ENCODE measurements at regions not wholly inside any gene's neighbourhood (a gene's known extent, or its start where the extent isn't known, plus 50 kb on each side); places are given as distances from the start of the nearest gene placed in this dataset.

- Histone ChIP-seq H3K9me3 (ENCODE audit: control insufficient read depth, low read length) (no peaks in the 10 kb centered on the region), H3K4me3 (ENCODE audit: insufficient read depth, low read depth, low read length, poor library complexity, severe bottlenecking) (no peak overlapping the region), H3K36me3 (ENCODE audit: control insufficient read depth, insufficient read depth, low read length) (no peaks in the 10 kb centered on the region), H3K27me3 (replicated peaks; ENCODE audit: control insufficient read depth, insufficient read depth, low read length, poor library complexity, severe bottlenecking) (no peaks in the 10 kb centered on the region), H3K27ac (ENCODE audit: insufficient read depth, low read length, poor library complexity, severe bottlenecking) (no peak overlapping the region), H3K4me1 (ENCODE audit: control insufficient read depth, insufficient read depth, low read length, poor library complexity, severe bottlenecking) (no peaks in the 10 kb centered on the region)
- DNase-seq: no peak
These were observed 126.1 kb downstream of the SEC14L1 start for GRCh38 chr17:77266891-77267341.

DNA sequence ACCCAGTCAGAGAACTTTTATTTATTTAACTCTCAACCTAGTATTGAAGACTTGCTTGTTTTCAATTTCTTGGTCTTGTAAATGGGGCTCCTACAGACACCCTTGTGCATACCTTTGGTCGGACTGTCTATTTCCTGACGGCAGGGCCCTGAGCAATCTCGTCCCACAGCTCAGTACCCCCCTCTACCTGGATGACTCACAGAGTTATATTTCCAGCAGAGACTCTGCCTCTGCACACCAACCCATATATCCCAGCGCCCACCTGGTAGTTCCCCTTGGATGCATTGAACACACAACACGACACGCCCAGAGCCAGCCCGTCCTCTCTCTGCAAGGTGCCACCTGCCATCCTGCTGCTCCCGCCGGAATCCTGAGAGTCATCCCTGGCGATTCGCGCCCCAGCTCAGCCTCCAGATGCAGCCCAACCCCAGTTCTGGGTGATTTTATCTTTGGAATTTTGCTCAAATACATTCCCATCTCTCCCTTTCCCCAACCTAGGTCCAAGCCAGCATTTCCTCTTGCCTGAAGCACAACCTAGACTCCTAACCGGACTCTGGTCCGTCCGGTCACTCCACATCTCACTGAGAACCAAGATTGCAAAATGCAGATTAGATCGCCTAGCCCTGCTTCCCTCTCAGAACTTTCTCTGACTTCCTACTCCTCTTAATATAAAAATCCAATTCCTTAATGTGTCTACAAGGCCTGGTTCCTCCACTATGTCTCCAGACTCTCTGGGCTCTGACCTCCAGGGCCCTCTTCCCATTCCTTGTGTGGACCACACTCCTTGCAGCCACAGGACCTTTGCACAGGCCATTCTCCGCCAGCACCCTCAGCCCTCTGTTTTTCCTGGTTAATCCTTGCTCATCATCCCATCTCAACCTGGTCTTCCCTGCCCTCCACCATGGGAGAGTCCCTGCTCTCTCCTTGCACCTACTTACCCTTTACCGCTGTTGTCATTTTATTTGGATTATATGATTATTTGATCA is 129.2 kb downstream of the SEC14L1 start:
- Histone ChIP-seq H3K4me3 (ENCODE audit: insufficient read depth, low read depth, low read length, poor library complexity, severe bottlenecking) (no peak overlapping the region), H3K27ac (ENCODE audit: insufficient read depth, low read length, poor library complexity, severe bottlenecking) (no peak overlapping the region), H3K9me3 (ENCODE audit: control insufficient read depth, low read length) (no peaks in the 10 kb centered on the region), H3K36me3 (ENCODE audit: control insufficient read depth, insufficient read depth, low read length) (no peaks in the 10 kb centered on the region), H3K4me1 (ENCODE audit: control insufficient read depth, insufficient read depth, low read length, poor library complexity, severe bottlenecking) (no peaks in the 10 kb centered on the region), H3K27me3 (replicated peaks; ENCODE audit: control insufficient read depth, insufficient read depth, low read length, poor library complexity, severe bottlenecking) (no peaks in the 10 kb centered on the region)
- DNase-seq: no peak

DNA sequence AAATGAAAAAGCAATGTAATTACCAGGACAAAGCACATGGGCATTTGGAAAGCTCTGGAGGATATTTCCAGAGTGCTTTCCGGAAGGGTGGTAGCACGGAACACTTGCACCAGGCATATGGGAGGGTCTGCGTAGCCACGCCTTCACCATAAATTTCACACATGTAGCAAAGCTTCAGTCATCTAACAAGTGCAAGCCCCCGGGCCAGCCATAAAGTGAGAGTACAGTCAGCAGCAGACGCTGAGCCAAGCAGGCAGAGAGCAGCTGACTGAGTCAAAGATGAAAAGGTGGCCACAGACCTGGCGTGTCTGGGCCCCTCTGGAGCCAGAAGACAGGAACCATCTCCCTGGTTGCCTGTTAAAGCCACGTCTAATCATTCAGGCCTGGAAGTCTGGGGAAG is 130.6 kb downstream of the SEC14L1 start:
- no peaks in the 10 kb centered on the region for H3K9me3 ChIP-seq (ENCODE audit: control insufficient read depth, low read length)
- no peak for DNase-seq
- H3K4me3 ChIP-seq (ENCODE audit: insufficient read depth, low read depth, low read length, poor library complexity, severe bottlenecking): no peak overlapping the region
- H3K27ac ChIP-seq (ENCODE audit: insufficient read depth, low read length, poor library complexity, severe bottlenecking): no peak overlapping the region
- no peaks in the 10 kb centered on the region for H3K27me3 ChIP-seq (replicated peaks; ENCODE audit: control insufficient read depth, insufficient read depth, low read length, poor library complexity, severe bottlenecking)
- no peaks in the 10 kb centered on the region for H3K4me1 ChIP-seq (ENCODE audit: control insufficient read depth, insufficient read depth, low read length, poor library complexity, severe bottlenecking)
- no peaks in the 10 kb centered on the region for H3K36me3 ChIP-seq (ENCODE audit: control insufficient read depth, insufficient read depth, low read length)

- Histone ChIP-seq H3K4me3 (ENCODE audit: insufficient read depth, low read depth, low read length, poor library complexity, severe bottlenecking) (no peak overlapping the region), H3K4me1 (ENCODE audit: control insufficient read depth, insufficient read depth, low read length, poor library complexity, severe bottlenecking) (no peaks in the 10 kb centered on the region), H3K36me3 (ENCODE audit: control insufficient read depth, insufficient read depth, low read length) (no peaks in the 10 kb centered on the region), H3K27ac (ENCODE audit: insufficient read depth, low read length, poor library complexity, severe bottlenecking) (no peak overlapping the region), H3K9me3 (ENCODE audit: control insufficient read depth, low read length) (no peaks in the 10 kb centered on the region), H3K27me3 (replicated peaks; ENCODE audit: control insufficient read depth, insufficient read depth, low read length, poor library complexity, severe bottlenecking) (no peaks in the 10 kb centered on the region)
- no peak for DNase-seq
These were observed 132.8 kb downstream of the SEC14L1 start for GRCh38 chr17:77273397-77274085.

- H3K36me3 ChIP-seq (ENCODE audit: control insufficient read depth, insufficient read depth, low read length): no peaks in the 10 kb centered on the region
- no peak overlapping the region for H3K4me3 ChIP-seq (ENCODE audit: insufficient read depth, low read depth, low read length, poor library complexity, severe bottlenecking)
- no peaks in the 10 kb centered on the region for H3K27me3 ChIP-seq (replicated peaks; ENCODE audit: control insufficient read depth, insufficient read depth, low read length, poor library complexity, severe bottlenecking)
- H3K9me3 ChIP-seq (ENCODE audit: control insufficient read depth, low read length): no peaks in the 10 kb centered on the region
- H3K27ac ChIP-seq (ENCODE audit: insufficient read depth, low read length, poor library complexity, severe bottlenecking): no peak overlapping the region
- no peak for DNase-seq
- H3K4me1 ChIP-seq (ENCODE audit: control insufficient read depth, insufficient read depth, low read length, poor library complexity, severe bottlenecking): no peaks in the 10 kb centered on the region
These were observed 133.5 kb downstream of the SEC14L1 start for GRCh38 chr17:77274096-77274845.

- peaks cover 6% of the 10 kb centered on the region for H3K27me3 ChIP-seq (replicated peaks; ENCODE audit: control insufficient read depth, insufficient read depth, low read length, poor library complexity, severe bottlenecking)
These were observed 138.9 kb downstream of the SEC14L1 start for GRCh38 chr17:77279448-77280303.

GRCh38 chr17:77280304-77281121 is 139.7 kb downstream of the SEC14L1 start:
- Histone ChIP-seq H3K27ac (ENCODE audit: insufficient read depth, low read length, poor library complexity, severe bottlenecking) (no peak overlapping the region), H3K36me3 (ENCODE audit: control insufficient read depth, insufficient read depth, low read length) (no peaks in the 10 kb centered on the region), H3K4me1 (ENCODE audit: control insufficient read depth, insufficient read depth, low read length, poor library complexity, severe bottlenecking) (peaks cover 6% of the 10 kb centered on the region), H3K4me3 (ENCODE audit: insufficient read depth, low read depth, low read length, poor library complexity, severe bottlenecking) (peak overlapping the region; percentile 31), H3K9me3 (ENCODE audit: control insufficient read depth, low read length) (no peaks in the 10 kb centered on the region), H3K27me3 (replicated peaks; ENCODE audit: control insufficient read depth, insufficient read depth, low read length, poor library complexity, severe bottlenecking) (peaks cover 6% of the 10 kb centered on the region)
- DNase-seq: no peak

More at GRCh38 chr17:77279448-77280303, 138.9 kb downstream of the SEC14L1 start:
- Histone ChIP-seq H3K27ac (ENCODE audit: insufficient read depth, low read length, poor library complexity, severe bottlenecking) (no peak overlapping the region), H3K4me3 (ENCODE audit: insufficient read depth, low read depth, low read length, poor library complexity, severe bottlenecking) (no peak overlapping the region), H3K4me1 (ENCODE audit: control insufficient read depth, insufficient read depth, low read length, poor library complexity, severe bottlenecking) (peaks cover 6% of the 10 kb centered on the region), H3K36me3 (ENCODE audit: control insufficient read depth, insufficient read depth, low read length) (no peaks in the 10 kb centered on the region), H3K9me3 (ENCODE audit: control insufficient read depth, low read length) (no peaks in the 10 kb centered on the region)
- no peak for DNase-seq

- H3K36me3 ChIP-seq (ENCODE audit: control insufficient read depth, insufficient read depth, low read length): no peaks in the 10 kb centered on the region
- H3K4me1 ChIP-seq (ENCODE audit: control insufficient read depth, insufficient read depth, low read length, poor library complexity, severe bottlenecking): peaks cover 6% of the 10 kb centered on the region
- peak overlapping the region; percentile 63 for H3K4me3 ChIP-seq (ENCODE audit: insufficient read depth, low read depth, low read length, poor library complexity, severe bottlenecking)
- H3K27me3 ChIP-seq (replicated peaks; ENCODE audit: control insufficient read depth, insufficient read depth, low read length, poor library complexity, severe bottlenecking): peaks cover 6% of the 10 kb centered on the region
- no peak overlapping the region for H3K27ac ChIP-seq (ENCODE audit: insufficient read depth, low read length, poor library complexity, severe bottlenecking)
- peak; percentile 52 to 60 (median 55) for DNase-seq
- H3K9me3 ChIP-seq (ENCODE audit: control insufficient read depth, low read length): no peaks in the 10 kb centered on the region
These were observed 140.5 kb downstream of the SEC14L1 start for GRCh38 chr17:77281122-77281903.

Data from effector memory CD4-positive, alpha-beta T cell (primary cell).